NB4 (cell line): ENCODE measurements at regions not wholly inside any gene's neighbourhood (a gene's known extent, or its start where the extent isn't known, plus 50 kb on each side); places are given as distances from the start of the nearest gene placed in this dataset.

Experiments
- CTCF ChIP-seq: IDR thresholded peaks from one replicate; pipeline ENCODE4 v1.5.1; 2012; ENCODE audit warnings: low read depth, low read length
- MAX ChIP-seq: IDR thresholded peaks from 2 replicates; pipeline ENCODE4 v1.6.1; 2011; ENCODE audit warnings: low read depth, low read length
- POLR2A ChIP-seq: IDR thresholded peaks from 2 replicates; pipeline ENCODE4 v1.6.1; 2011; ENCODE audit warnings: mild to moderate bottlenecking; ENCODE audit not compliant: insufficient read length; ENCODE audit errors: extremely low read depth

GRCh38 chr13:30004204-30004603, 153.8 kb upstream of the UBL3 start:
- no peak for TF ChIP-seq POLR2A
- TF ChIP-seq CTCF, result no peak
- 0 out of 2 replicates have a peak, but pooled peaks have one; percentile 63 for TF ChIP-seq MAX
